ENCODE measurements at regions not wholly inside any gene's neighbourhood (a gene's known extent, or its start where the extent isn't known, plus 50 kb on each side); places are given as distances from the start of the nearest gene placed in this dataset.
A peak's percentile ranks its signal among the peaks of the same experiment; 100 is the strongest.
"Not testable (repeated sequence)": the region's sequence is repeated elsewhere in the genome, so short reads cannot be mapped to it uniquely, and the experiment has no call there.

DNA sequence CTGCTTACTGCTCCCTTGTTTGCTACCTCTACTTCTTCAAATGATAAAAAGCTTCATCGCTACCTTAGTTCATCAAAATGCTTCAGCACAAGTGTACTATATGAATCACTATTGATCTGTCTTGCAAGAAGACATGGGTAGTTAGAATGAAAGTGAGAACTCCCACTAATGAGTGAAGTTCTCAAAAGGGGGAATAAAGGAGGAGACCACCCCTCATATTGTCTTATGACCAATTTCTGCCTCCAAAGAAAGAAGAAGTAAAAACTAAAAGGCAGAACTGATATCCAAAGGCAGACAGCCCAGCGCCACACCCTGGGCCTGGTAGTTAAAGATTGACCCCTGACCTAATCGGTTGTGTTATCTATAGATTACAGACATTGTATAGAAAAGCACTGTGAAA lies 63.4 kb upstream of the RAP1B start:
- DNase-seq (ENCODE audit: low spot score); H3K27ac Mint-ChIP-seq; H3K9me3 Mint-ChIP-seq; H3K4me3 Mint-ChIP-seq; ATAC-seq; H3K27me3 Mint-ChIP-seq: not testable (repeated sequence)
- peaks cover 31% of the 10 kb centered on the region for H3K36me3 Mint-ChIP-seq
- peaks cover 9 to 21% of the 10 kb centered on the region in 2 donors for H3K4me1 Mint-ChIP-seq (ENCODE audit: low read depth in 2 of 2)

DNA sequence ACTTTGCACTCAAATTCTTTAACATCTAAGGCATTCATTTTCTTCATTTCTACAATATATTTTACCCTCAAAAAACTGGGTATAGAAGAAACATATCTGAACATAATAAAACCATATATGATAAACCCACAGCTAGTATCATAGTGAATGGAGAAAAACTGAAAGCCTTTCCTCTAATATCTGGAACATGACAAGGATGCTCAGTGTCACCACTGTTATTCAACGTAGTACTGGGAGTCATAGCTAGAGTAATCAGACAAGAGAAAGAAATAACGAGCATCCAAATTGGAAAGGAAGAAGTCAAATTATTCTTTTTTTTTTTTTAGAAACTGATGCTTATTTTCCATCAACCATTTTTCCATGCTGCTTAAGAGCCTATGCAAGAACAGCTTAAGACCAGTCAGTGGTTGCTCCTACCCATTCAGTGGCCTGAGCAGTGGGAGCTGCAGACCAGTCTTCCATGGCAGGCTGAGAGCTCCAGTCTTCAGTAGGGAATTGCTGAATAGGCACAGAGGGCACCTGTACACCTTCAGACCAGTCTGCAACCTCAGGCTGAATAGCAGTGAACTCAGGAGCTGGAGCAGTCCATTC lies 58.0 kb upstream of the RAP1B start:
- peaks cover 18% of the 10 kb centered on the region for H3K36me3 Mint-ChIP-seq
- not testable (repeated sequence) for H3K4me3 Mint-ChIP-seq; H3K27me3 Mint-ChIP-seq; ATAC-seq; H3K27ac Mint-ChIP-seq; H3K9me3 Mint-ChIP-seq; DNase-seq (ENCODE audit: low spot score)
- peaks cover 12 to 21% of the 10 kb centered on the region in 2 donors for H3K4me1 Mint-ChIP-seq (ENCODE audit: low read depth in 2 of 2)

DNA sequence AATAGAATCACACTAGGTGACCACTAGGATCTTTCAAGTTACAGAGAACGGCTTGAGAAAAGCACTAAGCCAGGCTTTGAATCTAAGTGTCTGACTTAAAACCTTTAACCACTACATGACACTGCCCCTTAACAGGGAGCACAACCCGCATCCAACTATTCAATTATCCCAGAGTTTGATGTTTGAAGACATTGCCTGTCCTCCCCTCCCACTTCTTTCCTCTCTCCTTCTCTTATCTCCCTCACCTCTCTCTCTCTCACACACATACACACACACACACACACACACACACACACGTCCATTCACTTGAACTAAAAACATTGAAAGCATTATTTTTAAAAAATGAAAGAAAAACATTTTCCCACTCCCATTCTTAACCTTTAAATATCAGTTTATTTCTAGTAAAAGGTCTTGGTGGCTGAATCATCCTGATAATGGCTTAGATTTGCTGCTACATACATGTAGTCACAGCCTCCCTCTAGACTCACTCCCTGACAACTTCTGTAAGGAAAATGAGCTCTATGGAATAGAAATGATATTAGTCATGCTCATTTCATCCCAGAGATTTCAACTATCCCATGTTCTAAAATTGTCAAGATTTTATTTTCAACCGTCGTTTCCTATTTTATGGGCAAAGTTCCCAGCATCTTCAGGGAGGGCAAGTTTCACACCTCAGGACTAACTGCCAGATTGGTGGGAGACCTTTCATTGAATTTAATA lies 53.5 kb upstream of the RAP1B start:
- ATAC-seq (no peak), DNase-seq (ENCODE audit: low spot score) (no peak)
- Mint-ChIP-seq H3K9me3 (no peaks in the 10 kb centered on the region), H3K4me3 (no peak overlapping the region), H3K36me3 (peaks cover 4% of the 10 kb centered on the region), H3K4me1 (ENCODE audit: low read depth in 2 of 2) (peaks cover 16 to 27% of the 10 kb centered on the region in 2 donors), H3K27me3 (no peaks in the 10 kb centered on the region), H3K27ac (no peak overlapping the region)

DNA sequence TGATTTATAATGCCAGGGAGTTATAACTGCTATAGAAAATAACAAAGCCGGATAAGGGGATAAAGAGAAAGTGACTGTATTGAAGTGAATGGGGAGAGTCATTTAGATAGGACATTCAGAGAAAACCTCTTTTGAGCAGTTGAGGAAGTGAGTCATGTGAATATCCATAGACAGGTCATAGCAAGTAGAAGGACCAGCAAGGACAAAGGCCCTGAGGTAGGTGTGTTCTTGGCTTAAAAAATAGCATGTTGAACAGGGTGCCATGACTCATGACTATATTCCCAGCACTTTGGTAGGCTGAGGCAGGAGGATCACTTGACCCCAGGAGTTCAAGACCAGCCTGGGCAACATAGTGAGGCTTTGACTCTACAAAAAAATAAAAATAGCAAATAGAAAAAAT lies 51.5 kb upstream of the RAP1B start:
- Mint-ChIP-seq H3K36me3 (peaks cover 4% of the 10 kb centered on the region), H3K4me3 (no peak overlapping the region), H3K27ac (peak overlapping the region in 1 of 2 donors; percentile 63), H3K4me1 (ENCODE audit: low read depth in 2 of 2) (peaks cover 21 to 33% of the 10 kb centered on the region in 2 donors), H3K27me3 (no peaks in the 10 kb centered on the region), H3K9me3 (no peaks in the 10 kb centered on the region)
- ATAC-seq (peak in 1 of 2 donors; percentile 87), DNase-seq (ENCODE audit: low spot score) (no peak)

DNA sequence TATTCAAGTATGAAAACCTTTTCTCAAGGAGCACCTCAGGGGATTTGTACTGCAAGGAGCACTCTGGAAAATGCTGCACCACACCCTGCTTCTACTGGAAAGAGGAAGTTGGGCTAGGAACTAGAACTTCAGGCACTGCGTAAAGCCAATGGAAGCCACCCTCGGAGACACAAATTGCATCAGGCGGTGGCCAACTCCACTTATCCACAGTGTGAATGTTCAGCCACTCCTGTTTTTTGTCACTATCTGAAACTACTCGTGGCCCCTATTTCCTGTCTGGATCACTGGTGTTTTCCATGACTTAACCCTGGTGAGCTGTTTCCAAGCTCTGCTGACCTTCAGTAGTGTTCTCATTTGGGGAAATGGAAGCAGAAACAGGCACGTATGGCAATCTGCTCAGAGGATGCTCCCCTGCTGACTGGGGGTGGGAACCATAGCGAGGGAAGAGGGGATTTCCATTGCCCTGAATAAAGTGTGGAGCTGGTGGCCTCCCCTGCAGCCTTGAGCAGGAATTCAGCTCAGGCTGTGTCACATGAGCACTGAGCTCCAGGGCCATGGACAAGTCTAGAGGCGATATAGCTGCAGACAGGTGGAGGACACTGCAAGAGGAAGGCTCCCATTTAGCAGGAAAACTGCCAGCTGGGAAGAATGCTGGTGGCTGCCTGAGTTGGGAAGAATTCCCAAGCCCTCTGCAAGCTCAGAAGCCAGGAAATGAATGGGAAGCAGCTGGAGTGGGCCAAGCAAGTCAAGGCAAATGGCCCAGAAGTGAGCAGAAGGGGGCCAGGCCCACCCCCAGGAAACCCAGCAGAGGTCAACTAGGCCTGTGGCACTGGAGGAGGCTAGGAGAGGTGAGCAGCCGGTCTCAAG lies 50.5 kb upstream of the RAP1B start:
- H3K36me3 Mint-ChIP-seq: peaks cover 4% of the 10 kb centered on the region
- ATAC-seq (no peak), DNase-seq (ENCODE audit: low spot score) (no peak)
- no peaks in the 10 kb centered on the region for H3K9me3 Mint-ChIP-seq
- no peak overlapping the region for H3K4me3 Mint-ChIP-seq
- H3K27me3 Mint-ChIP-seq: no peaks in the 10 kb centered on the region
- peaks cover 28 to 38% of the 10 kb centered on the region in 2 donors for H3K4me1 Mint-ChIP-seq (ENCODE audit: low read depth in 2 of 2)
- peak overlapping the region in 1 of 2 donors; percentile 39 for H3K27ac Mint-ChIP-seq

DNA sequence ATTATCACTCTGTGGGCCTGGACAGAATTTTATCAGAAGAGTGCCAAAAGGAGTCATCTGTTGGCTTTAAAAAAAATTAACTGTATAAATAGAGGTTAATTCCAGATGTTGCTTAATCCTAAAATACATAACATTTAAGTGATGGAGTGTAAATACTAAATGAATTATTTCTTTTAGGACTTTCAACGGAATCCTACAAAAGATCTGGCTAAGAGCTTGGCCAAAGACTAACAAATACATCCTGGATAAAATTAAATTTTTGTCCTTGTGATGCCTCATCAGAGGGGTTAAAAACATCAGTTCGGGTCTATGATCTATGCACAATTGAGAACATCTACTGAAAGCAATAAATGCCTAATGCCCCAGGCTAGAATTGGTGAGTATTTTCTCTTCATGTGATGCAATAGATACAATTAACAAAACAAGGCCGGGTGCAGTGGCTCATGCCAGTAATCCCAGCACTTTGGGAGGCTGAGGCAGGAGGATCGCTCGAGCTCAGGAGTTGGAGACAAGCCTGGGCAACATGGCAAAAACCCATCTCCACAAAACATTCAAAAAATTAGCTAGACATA lies 49.8 kb upstream of the RAP1B start:
- Mint-ChIP-seq H3K4me3 (no peak overlapping the region), H3K27ac (no peak overlapping the region), H3K36me3 (peaks cover 4% of the 10 kb centered on the region), H3K27me3 (no peaks in the 10 kb centered on the region), H3K4me1 (ENCODE audit: low read depth in 2 of 2) (peaks cover 32 to 41% of the 10 kb centered on the region in 2 donors), H3K9me3 (no peaks in the 10 kb centered on the region)
- no peak for DNase-seq (ENCODE audit: low spot score)
- no peak for ATAC-seq

All from natural killer cell treated with Interleukin-12 subunit alpha and Interleukin-12 subunit beta and Interleukin-15 and Interleukin-18, amount 100 ng/mL, for 72 hours (primary cell).